NCI-H2081 treated with DMSO at 0.1 percent for 48 hours (cell line): ENCODE measurements at regions not wholly inside any gene's neighbourhood (a gene's known extent, or its start where the extent isn't known, plus 50 kb on each side); places are given as distances from the start of the nearest gene placed in this dataset.
"Not testable (repeated sequence)": the region's sequence is repeated elsewhere in the genome, so short reads cannot be mapped to it uniquely, and the experiment has no call there.

ENCODE experiments used
- DNase-seq: peaks from one replicate; lab custom pipeline; 2025; lab: John Stamatoyannopoulos, UW

GRCh38 chr18:56488739-56489138 lies 149.7 kb downstream of the TXNL1 start:
- no peak for DNase-seq

GRCh38 chr18:56487801-56488200 lies 150.6 kb downstream of the TXNL1 start:
- DNase-seq = no peak

- no peak for DNase-seq
Observed at GRCh38 chr18:56483386-56483785, 155.0 kb downstream of the TXNL1 start.

DNA sequence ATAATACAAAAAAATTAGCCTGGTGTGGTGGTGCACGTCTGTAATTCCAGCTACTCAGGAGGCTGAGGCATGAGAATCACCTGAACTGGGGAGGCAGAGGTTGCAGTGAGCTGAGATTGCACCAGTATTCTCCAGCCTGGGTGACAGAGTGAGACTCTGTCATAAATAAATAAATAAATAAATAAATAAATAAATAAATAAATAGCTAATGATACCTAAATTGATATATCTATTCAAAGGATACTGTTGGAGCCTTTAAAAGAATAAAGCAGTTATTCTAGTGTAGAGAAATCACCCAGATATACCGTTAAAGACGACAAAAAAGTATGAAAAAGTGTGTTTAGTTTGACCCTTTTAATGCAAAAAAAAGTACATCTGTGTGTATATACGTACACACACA lies 155.6 kb downstream of the TXNL1 start:
- DNase-seq = not testable (repeated sequence)

DNA sequence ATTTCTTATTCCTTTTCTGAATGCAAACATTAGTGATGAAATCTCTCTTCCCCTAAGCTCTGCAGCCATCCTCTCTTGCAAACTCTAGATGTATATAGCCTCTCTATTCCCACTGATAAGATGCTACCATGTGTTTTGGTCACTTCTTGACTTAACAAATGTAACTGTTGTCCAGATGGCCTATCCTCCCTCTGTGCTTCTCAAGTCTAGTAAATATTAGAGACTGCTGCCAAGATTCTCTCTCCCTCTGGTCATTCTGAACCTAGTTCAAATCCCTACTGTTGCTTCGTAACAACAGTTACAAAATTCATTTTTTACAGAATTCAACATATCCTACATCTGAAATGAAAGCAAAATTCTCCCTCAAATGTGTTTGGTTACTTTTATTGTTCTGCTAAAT lies 156.6 kb downstream of the TXNL1 start:
- DNase-seq = no peak

GRCh38 chr18:56479841-56480240 lies 158.6 kb downstream of the TXNL1 start:
- no peak for DNase-seq

GRCh38 chr18:56475250-56475649 lies 163.1 kb downstream of the TXNL1 start:
- DNase-seq = no peak

GRCh38 chr18:56473400-56474024 lies 164.9 kb downstream of the TXNL1 start:
- no peak for DNase-seq

- DNase-seq = no peak
Observed at GRCh38 chr18:56470406-56471351, 167.7 kb downstream of the TXNL1 start.

GRCh38 chr18:56469582-56469981 lies 168.8 kb downstream of the TXNL1 start:
- no peak for DNase-seq

DNA sequence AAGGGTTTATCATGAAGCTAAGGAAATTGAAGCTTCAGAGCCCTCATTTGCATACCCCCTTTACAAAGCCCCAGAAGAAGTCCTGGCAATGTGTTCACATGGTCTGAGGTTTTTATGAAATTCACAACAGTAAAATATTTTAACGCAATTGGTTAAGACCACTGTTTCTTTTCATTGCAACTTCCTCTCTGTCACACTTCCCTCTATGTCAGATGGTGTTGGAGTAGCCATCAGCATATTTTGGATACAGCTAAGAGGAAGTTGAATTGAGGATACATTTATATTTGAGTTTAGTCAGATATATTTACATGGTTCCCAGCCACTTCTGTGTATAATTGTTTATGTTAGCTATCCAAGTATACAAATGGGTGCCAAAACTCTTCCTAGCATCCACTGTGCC lies 170.0 kb downstream of the TXNL1 start:
- DNase-seq = no peak

- DNase-seq = no peak
Observed at GRCh38 chr18:56462276-56462675, 176.1 kb downstream of the TXNL1 start.

DNA sequence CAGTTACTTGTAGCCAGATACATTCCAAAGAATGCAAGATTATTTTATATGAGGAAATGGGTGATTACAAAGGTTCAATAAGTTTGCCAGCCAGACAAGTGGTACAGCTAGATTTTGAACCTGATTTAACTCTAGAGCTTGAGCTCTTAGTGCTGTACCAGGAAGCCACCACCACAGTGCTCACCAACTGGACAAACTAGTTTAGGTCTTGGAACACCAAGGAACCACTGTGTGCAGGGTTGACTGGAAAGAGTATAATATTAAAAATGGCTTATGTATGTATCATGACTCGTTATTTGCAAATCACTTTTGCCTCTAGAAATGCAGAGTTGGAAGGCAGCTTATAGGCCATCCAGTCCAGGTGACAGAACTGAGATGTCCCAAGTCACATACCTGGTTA lies 177.2 kb downstream of the TXNL1 start:
- DNase-seq = no peak

DNA sequence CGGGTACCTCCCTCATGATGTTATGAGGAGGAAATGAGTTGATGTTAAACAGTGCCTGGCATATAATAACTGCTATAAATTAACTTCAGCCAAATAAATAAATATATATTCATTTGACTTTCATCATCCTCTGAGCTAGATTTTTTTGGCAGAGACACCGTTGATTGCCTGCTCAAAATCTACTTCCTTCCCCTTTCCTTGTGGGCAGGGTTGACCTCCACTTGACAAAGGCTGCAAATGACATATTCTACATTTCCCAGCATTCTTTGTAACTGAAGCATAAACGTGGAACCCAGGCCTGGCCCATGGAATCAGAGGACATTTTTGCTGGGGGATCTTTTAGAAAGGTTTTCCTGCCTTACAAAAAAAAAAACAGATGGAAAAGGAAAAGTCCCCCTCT lies 177.8 kb downstream of the TXNL1 start:
- no peak for DNase-seq

- DNase-seq = no peak
Observed at GRCh38 chr18:56458770-56459712, 179.4 kb downstream of the TXNL1 start.

DNA sequence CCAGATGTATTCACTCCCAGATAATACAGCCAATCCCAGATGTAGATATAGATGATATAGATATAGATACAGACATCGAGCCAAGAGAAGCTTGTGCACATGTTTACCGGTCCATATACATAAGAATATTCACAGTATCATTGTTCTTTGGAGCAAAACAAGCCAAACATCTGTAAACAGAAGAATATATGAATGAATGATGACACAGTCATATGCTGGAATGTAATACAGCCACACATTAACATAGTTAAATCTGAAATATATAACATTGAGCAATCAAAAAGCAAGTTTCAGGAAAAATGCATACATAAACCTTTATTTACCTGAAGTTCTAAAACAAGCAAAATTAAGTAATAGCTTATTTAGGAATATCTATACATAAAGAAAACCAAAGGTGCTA lies 182.5 kb downstream of the TXNL1 start:
- no peak for DNase-seq

DNA sequence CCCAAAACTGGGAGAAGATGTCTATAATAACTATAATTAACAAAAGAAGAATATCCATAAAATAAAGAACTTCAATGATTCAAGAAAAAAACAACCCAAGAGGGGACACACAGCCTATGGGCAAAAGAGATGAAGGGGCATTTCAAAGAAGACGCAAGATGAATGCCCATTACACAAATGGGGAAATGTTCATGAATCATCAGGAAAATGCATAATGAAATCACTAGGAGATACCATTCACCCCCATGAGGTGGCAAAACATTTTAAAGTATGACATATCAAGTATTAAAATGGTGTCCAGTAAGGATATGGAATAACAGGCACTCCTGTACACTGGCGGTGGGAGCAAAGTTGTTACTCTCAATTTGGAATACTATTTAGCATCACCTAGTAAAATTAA lies 183.3 kb downstream of the TXNL1 start:
- no peak for DNase-seq

GRCh38 chr18:56453631-56454030 lies 184.8 kb downstream of the TXNL1 start:
- DNase-seq = no peak

DNA sequence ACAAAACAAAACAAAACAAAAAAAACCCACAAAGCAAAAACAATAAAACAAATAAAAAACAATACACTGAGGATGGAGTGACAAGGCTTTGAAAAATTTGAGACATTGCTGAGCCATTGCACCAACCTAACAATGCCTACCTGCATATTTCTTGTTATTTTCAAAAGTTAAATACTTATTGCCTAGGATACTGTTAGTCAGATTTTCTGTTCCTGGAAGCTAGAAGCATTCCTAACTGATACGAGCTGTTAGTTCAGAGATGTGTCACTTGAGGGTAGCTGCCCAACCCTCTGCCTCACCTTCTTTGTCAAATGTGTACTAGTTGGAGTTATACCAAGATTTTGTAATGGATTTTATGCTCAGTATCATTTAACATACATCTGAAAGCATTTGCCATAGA lies 187.2 kb downstream of the TXNL1 start:
- no peak for DNase-seq

- DNase-seq = no peak
Observed at GRCh38 chr18:56448751-56449150, 189.6 kb downstream of the TXNL1 start.

DNA sequence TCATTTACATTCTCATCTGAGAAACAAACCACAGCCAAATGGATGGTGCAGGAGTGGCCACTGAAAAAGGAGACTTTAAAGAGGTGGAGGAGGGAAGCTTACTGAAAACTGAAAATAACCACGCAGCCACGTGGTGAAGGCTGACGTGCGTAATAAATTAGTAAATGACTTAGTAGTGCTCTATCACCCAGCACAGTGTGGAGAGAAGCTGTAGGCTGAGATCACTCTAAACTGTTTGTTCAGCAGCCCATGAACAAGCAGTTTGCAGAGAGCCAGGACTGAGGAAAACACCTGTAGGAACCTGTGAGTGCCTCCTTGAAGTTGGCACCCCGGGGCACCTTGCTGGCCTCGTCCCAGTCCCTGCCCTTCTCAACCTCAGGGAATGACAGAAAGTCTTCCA lies 193.0 kb downstream of the TXNL1 start:
- DNase-seq = no peak

DNA sequence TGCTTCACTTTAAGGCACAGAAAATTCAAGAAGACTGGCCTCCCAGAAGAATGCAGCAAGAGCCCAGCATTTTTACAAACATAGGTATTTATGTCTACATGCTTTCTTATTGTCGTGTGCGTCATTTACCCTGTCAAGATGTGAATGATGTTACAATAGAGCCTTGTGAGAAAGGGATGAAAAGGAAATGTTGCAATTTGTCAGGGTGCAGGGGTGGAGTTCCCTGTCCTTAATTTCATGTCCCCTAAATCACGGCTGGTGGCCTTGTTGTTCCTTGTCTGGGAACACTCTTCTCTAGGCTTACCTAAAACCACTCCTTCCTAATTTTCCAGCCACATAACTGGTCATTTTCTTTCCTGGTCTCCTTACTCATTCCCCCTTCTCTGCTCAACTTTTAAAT lies 194.2 kb downstream of the TXNL1 start:
- DNase-seq = no peak
